Ascending aorta (tissue), 2 donors: ENCODE measurements at regions not wholly inside any gene's neighbourhood (a gene's known extent, or its start where the extent isn't known, plus 50 kb on each side); places are given as distances from the start of the nearest gene placed in this dataset.
"Not testable (repeated sequence)": the region's sequence is repeated elsewhere in the genome, so short reads cannot be mapped to it uniquely, and the experiment has no call there.

Experiments used
- DNase-seq, 2 donors: peaks; one replicate each; pipeline ENCODE4 v3.0.0-alpha.2; 2019; ENCODE audit warnings: low spot score in 2 of 2
- H3K27ac ChIP-seq, 2 donors: fragments of 200-600 bp; sonication (generic); one replicate each; pipeline ENCODE4 v1.5.1; 2016 to 2017; ENCODE audit warnings: mild to moderate bottlenecking in 1 of 2
- H3K27me3 ChIP-seq: fragments of 200-600 bp; sonication (generic); one replicate; pipeline ENCODE4 v1.5.1; 2017
- H3K36me3 ChIP-seq, 2 donors: fragments of 200-600 bp; sonication (generic); one replicate each; pipeline ENCODE4 v1.5.1; 2016
- H3K4me1 ChIP-seq, 2 donors: fragments of 200-600 bp; sonication (generic); one replicate each; pipeline ENCODE4 v1.5.1; 2016 to 2017; ENCODE audit warnings: mild to moderate bottlenecking in 1 of 2
- H3K4me3 ChIP-seq, 2 donors: fragments of 200-600 bp; sonication (generic); one replicate each; pipeline ENCODE4 v1.5.1; 2016 to 2017; ENCODE audit warnings: mild to moderate bottlenecking in 1 of 2
- H3K9me3 ChIP-seq, 2 donors: fragments of 200-600 bp; sonication (generic); one replicate each; pipeline ENCODE4 v1.5.1; 2016
- intact Hi-C: fragments of 100-400 bp; cut with DNase I; formaldehyde crosslinking; loops from one replicate; pipeline ENCODE4 v1.15.1; 2023
- TF ChIP-seq, protein P1 (sequence below), 3 experiments: fragments of 200-600 bp in 2 of 3; fragments of 450-650 bp in 1 of 3; sonication (generic) in 2 of 3; IDR thresholded peaks; one replicate each; pipeline ENCODE4 v1.5.1; 2016 to 2019; ENCODE audit warnings: antibody characterized with exemption in 3 of 3, mild to moderate bottlenecking in 1 of 3, moderate library complexity in 1 of 3

GRCh38 chr6:112934433-112935327, 587.5 kb downstream of the RFPL4B start:
- no peak overlapping the region for H3K27ac ChIP-seq
- H3K36me3 ChIP-seq = no peaks in the 10 kb centered on the region
- DNase-seq = no peak
- H3K4me1 ChIP-seq = no peaks in the 10 kb centered on the region
- no peaks in the 10 kb centered on the region for H3K9me3 ChIP-seq
- TF ChIP-seq, protein P1, sequence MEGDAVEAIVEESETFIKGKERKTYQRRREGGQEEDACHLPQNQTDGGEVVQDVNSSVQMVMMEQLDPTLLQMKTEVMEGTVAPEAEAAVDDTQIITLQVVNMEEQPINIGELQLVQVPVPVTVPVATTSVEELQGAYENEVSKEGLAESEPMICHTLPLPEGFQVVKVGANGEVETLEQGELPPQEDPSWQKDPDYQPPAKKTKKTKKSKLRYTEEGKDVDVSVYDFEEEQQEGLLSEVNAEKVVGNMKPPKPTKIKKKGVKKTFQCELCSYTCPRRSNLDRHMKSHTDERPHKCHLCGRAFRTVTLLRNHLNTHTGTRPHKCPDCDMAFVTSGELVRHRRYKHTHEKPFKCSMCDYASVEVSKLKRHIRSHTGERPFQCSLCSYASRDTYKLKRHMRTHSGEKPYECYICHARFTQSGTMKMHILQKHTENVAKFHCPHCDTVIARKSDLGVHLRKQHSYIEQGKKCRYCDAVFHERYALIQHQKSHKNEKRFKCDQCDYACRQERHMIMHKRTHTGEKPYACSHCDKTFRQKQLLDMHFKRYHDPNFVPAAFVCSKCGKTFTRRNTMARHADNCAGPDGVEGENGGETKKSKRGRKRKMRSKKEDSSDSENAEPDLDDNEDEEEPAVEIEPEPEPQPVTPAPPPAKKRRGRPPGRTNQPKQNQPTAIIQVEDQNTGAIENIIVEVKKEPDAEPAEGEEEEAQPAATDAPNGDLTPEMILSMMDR (IDR thresholded peaks at IDR 0.05) = no peak
- intact Hi-C loops = no loop called here
- no peak overlapping the region for H3K4me3 ChIP-seq
- no peaks in the 10 kb centered on the region for H3K27me3 ChIP-seq

DNA sequence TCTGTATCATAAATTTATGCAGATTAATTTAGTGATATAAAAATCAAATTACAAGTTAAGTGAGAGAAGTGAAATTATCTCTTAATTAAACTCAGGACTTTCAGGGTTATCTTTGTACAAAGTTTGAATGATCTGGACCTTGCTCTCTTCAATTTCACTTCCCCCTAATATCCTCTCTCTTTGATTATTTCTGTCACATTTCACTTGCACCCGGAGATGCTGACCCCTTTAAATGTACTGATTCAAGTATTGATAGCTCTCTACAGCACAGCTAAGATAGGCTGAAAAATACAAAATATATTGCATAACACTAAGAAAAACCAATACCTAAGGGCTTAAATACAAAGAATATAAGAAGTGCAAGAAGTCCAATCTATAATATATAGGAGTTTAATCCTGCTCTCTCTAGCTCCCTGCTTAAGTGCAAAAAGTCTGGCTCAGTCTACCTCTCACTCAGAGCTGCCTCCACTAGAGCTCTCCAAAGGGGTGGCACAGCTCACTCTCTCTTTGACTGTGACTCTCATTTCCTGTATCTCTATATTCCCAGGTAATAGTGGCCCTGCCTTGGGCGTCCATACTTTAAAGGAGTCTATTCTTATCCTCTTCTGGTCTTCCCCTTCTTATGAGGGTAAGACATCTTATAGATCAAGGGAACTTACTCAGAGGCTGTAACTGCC, 588.4 kb downstream of the RFPL4B start:
- H3K4me3 ChIP-seq = no peak overlapping the region
- H3K36me3 ChIP-seq = no peaks in the 10 kb centered on the region
- H3K27ac ChIP-seq = no peak overlapping the region
- no peaks in the 10 kb centered on the region for H3K9me3 ChIP-seq
- TF ChIP-seq, protein P1 (IDR thresholded peaks at IDR 0.05) = no peak
- no peak for DNase-seq
- H3K4me1 ChIP-seq = no peaks in the 10 kb centered on the region
- intact Hi-C loops = no loop called here
- H3K27me3 ChIP-seq = no peaks in the 10 kb centered on the region

DNA sequence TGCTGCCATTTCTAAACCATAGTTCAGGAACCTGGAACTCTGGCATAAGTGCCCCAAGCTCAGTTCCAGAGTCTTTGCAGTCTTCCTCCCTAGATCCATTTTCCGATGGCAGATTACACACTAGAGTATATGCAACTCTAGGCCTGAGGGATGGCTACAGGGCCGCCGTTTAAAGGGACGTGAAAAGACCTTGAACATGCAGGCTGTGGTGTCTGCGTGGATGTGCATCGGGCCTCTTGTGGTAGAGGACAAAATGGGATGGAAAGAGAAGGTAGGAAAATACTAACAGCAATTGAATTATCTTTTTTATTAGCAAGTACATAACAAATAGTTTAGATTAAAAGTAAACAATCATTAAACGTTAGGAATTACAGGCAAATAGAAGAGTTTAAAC, 588.9 kb downstream of the RFPL4B start:
- TF ChIP-seq, protein P1 (IDR thresholded peaks at IDR 0.05) = no peak
- Histone ChIP-seq H3K27ac (no peak overlapping the region), H3K36me3 (no peaks in the 10 kb centered on the region), H3K9me3 (no peaks in the 10 kb centered on the region), H3K4me3 (no peak overlapping the region), H3K27me3 (no peaks in the 10 kb centered on the region), H3K4me1 (no peaks in the 10 kb centered on the region)
- intact Hi-C loops = no loop called here
- DNase-seq = no peak

DNA sequence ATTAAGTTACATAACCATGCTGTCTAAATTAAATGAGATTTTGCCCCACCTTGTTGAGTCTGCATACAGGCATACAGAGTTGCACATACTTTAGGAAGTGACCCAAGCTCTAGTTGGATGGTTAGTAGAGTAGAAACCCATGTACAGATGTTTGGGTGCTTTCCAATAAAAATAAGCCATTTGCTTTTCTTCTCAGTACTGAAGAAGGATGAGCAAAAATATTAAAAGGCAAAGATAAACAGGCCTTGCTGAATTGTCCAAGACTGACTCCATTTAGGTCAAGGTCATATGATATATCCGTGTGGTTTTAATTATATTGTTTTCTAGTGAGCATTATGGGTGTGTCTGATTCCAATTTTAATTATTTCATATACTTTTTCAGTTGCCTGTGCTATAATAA, 589.4 kb downstream of the RFPL4B start:
- no peaks in the 10 kb centered on the region for H3K27me3 ChIP-seq
- H3K9me3 ChIP-seq = no peaks in the 10 kb centered on the region
- no peak overlapping the region for H3K4me3 ChIP-seq
- no peak overlapping the region for H3K27ac ChIP-seq
- TF ChIP-seq, protein P1 (IDR thresholded peaks at IDR 0.05) = no peak
- intact Hi-C loops = no loop called here
- no peak for DNase-seq
- no peaks in the 10 kb centered on the region for H3K36me3 ChIP-seq
- no peaks in the 10 kb centered on the region for H3K4me1 ChIP-seq

DNA sequence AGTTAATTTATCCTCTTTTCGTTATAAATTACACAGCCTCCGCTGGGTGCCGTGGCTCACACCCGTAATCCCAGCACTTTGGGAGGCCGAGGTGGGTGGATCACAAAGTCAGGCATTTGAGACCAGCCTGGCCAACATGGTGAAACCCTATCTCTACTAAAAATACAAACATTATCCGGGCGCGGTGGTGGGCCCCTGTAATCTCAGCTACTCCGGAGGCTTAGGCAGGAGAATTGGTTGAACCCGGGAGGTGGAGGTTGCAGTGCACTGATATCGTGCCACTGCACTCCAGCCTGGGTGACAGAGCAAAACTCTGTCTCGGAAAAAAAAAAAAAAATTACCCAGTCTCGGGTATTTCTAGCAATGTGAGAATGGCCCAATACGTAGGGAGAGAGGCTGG, 590.6 kb downstream of the RFPL4B start:
- H3K4me3 ChIP-seq, H3K9me3 ChIP-seq, H3K27ac ChIP-seq, intact Hi-C loops, H3K27me3 ChIP-seq, DNase-seq, H3K36me3 ChIP-seq, H3K4me1 ChIP-seq: not testable (repeated sequence)

DNA sequence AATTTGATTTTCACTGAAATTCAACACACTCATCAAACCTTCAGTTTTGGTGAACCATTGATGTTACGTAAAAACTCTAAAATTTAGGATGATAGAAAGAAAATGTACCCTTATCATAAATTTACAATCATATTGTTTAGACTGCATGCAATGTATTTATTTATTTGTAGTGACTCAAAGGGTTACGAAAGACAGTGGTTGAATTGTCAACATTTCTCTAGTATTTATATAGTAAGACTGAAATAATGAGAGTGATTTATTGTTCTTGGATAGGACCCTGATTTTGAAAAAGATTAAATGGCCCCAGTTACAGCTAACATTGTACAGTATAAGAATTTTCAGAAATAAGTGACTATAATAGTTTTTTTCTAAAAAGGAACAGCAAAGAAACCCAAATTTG, 591.5 kb downstream of the RFPL4B start:
- H3K9me3 ChIP-seq = no peaks in the 10 kb centered on the region
- no peak for DNase-seq
- TF ChIP-seq, protein P1 (IDR thresholded peaks at IDR 0.05) = no peak
- H3K36me3 ChIP-seq = no peaks in the 10 kb centered on the region
- H3K27ac ChIP-seq = no peak overlapping the region
- no peaks in the 10 kb centered on the region for H3K27me3 ChIP-seq
- no peak overlapping the region for H3K4me3 ChIP-seq
- H3K4me1 ChIP-seq = no peaks in the 10 kb centered on the region
- intact Hi-C loops = no loop called here
